ENCODE measurements at regions not wholly inside any gene's neighbourhood (a gene's known extent, or its start where the extent isn't known, plus 50 kb on each side); places are given as distances from the start of the nearest gene placed in this dataset.

- no peak for DNase-seq (ENCODE audit: low read depth)
Observed at GRCh38 chr10:49463605-49464004, 67.7 kb upstream of the DRGX start.

GRCh38 chr10:49458869-49459268, 63.0 kb upstream of the DRGX start:
- no peak for DNase-seq (ENCODE audit: low read depth)

GRCh38 chr10:49457686-49458085, 61.8 kb upstream of the DRGX start:
- no peak for DNase-seq (ENCODE audit: low read depth)

GRCh38 chr10:49448924-49449323, 53.0 kb upstream of the DRGX start:
- DNase-seq (ENCODE audit: low read depth), result no peak

GRCh38 chr10:49446031-49446430, 50.1 kb upstream of the DRGX start:
- DNase-seq (ENCODE audit: low read depth), result peak; percentile 26

Data from non-pigmented ciliary epithelial cell (primary cell).